ENCODE measurements at regions not wholly inside any gene's neighbourhood (a gene's known extent, or its start where the extent isn't known, plus 50 kb on each side); places are given as distances from the start of the nearest gene placed in this dataset.
A peak's percentile ranks its signal among the peaks of the same experiment; 100 is the strongest.

DNA sequence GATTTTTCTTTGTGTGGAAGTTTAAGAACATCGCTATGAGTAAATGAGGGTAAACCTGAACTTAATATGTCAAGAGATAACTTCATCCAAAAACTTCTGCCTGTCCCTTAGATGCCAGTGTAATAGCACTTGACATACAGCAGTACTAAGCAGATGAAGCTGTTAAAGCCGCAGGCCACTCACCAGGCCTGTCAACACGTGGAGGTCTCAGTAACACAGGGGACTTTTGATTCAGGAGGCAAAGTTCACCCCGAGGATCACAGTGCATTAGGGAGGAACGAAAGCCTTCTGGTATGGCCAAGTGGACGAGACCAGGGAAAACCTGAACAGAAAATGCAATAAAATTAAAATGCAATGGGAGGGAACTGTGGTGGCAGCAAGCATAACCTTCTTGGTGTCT, 235.7 kb downstream of the CHD9NB start:
- no peak overlapping the region for H3K4me3 Mint-ChIP-seq
- H3K4me1 ChIP-seq (ENCODE audit: control insufficient read depth, insufficient read depth, low read length, poor library complexity, severe bottlenecking), result no peaks in the 10 kb centered on the region
- H3K27me3 ChIP-seq (ENCODE audit: control insufficient read depth, insufficient read depth, low read length), result no peaks in the 10 kb centered on the region
- H3K9me3 Mint-ChIP-seq, result peaks cover 0 to 4% (median 3%) of the 10 kb centered on the region in 7 donors
- H3K36me3 ChIP-seq (ENCODE audit: control insufficient read depth, insufficient read depth, low read length), result no peaks in the 10 kb centered on the region
- H3K36me3 Mint-ChIP-seq, result no peaks in the 10 kb centered on the region
- no peak overlapping the region for H3K27ac Mint-ChIP-seq
- no peak overlapping the region for H3K4me3 ChIP-seq (ENCODE audit: low read depth, low read length)
- ATAC-seq (ENCODE audit: low read depth in 2 of 2) (no peak), DNase-seq (no peak)
- H3K9me3 ChIP-seq (ENCODE audit: control insufficient read depth in 2 of 2, low read length in 2 of 2), result no peaks in the 10 kb centered on the region
- no peaks in the 10 kb centered on the region for H3K4me1 Mint-ChIP-seq
- H3K27me3 Mint-ChIP-seq, result peaks cover 4% of the 10 kb centered on the region
- no peak overlapping the region for H3K27ac ChIP-seq (ENCODE audit: insufficient read depth, low read length, poor library complexity, severe bottlenecking)

DNA sequence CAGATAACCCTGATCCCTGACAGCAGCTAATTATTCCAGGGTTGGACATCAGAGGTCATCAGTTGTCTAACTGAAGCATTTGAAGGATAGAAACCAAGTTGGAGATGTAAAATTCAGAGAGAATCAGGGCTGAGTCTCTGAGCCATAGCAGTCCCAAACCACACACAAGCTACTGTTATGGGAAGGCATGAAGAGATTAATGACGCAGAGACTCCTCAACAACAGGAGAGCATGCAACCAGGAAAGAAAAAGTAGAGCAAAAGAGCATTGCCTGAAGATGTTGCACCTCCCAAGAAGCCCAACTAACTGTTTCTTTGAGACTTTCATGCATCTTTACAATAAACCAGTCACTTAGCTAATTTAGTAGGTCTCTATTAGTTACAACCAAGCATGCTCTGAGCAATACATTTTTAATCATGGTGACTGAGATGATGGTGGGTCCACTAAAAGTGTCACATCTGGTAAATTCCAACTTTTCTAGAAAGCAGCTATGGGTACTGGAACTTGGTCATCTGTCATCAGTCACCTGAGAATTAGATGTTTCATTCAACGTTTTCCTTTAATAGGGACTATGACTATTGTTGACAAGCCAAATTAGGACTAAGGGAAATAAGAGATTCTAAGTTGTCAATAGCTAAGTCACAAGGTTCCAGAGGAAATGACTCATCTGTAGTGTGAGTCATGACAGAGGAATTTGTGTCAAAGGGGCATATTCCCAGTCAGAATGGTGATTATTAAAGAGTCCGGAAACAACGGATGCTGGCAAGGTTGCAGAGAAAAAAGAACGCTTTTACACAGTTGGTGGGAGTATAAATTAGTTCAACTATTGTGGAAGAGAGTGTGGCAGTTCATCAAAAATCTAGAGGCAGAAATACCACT, 239.8 kb downstream of the CHD9NB start:
- no peak overlapping the region for H3K27ac Mint-ChIP-seq
- H3K4me1 Mint-ChIP-seq, result no peaks in the 10 kb centered on the region
- no peaks in the 10 kb centered on the region for H3K36me3 Mint-ChIP-seq
- DNase-seq (no peak), ATAC-seq (ENCODE audit: low read depth in 2 of 2) (no peak)
- no peak overlapping the region for H3K4me3 ChIP-seq (ENCODE audit: low read depth, low read length)
- H3K9me3 Mint-ChIP-seq, result peaks cover 0 to 9% (median 3%) of the 10 kb centered on the region in 7 donors
- no peaks in the 10 kb centered on the region for H3K27me3 ChIP-seq (ENCODE audit: control insufficient read depth, insufficient read depth, low read length)
- no peak overlapping the region for H3K4me3 Mint-ChIP-seq
- no peak overlapping the region for H3K27ac ChIP-seq (ENCODE audit: insufficient read depth, low read length, poor library complexity, severe bottlenecking)
- no peaks in the 10 kb centered on the region for H3K36me3 ChIP-seq (ENCODE audit: control insufficient read depth, insufficient read depth, low read length)
- H3K4me1 ChIP-seq (ENCODE audit: control insufficient read depth, insufficient read depth, low read length, poor library complexity, severe bottlenecking), result no peaks in the 10 kb centered on the region
- no peaks in the 10 kb centered on the region for H3K9me3 ChIP-seq (ENCODE audit: control insufficient read depth in 2 of 2, low read length in 2 of 2)
- no peaks in the 10 kb centered on the region for H3K27me3 Mint-ChIP-seq

GRCh38 chr16:52805559-52806168, 247.0 kb downstream of the CHD9NB start:
- H3K9me3 ChIP-seq (ENCODE audit: control insufficient read depth in 2 of 2, low read length in 2 of 2), result no peaks in the 10 kb centered on the region
- no peaks in the 10 kb centered on the region for H3K36me3 ChIP-seq (ENCODE audit: control insufficient read depth, insufficient read depth, low read length)
- H3K27me3 Mint-ChIP-seq, result no peaks in the 10 kb centered on the region
- no peak for DNase-seq
- no peak overlapping the region for H3K27ac Mint-ChIP-seq
- no peaks in the 10 kb centered on the region for H3K4me1 ChIP-seq (ENCODE audit: control insufficient read depth, insufficient read depth, low read length, poor library complexity, severe bottlenecking)
- ATAC-seq (ENCODE audit: low read depth in 2 of 2), result no peak
- H3K4me3 ChIP-seq (ENCODE audit: low read depth, low read length), result no peak overlapping the region
- peaks cover 0 to 9% (median 3%) of the 10 kb centered on the region in 7 donors for H3K9me3 Mint-ChIP-seq
- no peaks in the 10 kb centered on the region for H3K27me3 ChIP-seq (ENCODE audit: control insufficient read depth, insufficient read depth, low read length)
- H3K4me1 Mint-ChIP-seq, result no peaks in the 10 kb centered on the region
- H3K27ac ChIP-seq (ENCODE audit: insufficient read depth, low read length, poor library complexity, severe bottlenecking), result no peak overlapping the region
- no peaks in the 10 kb centered on the region for H3K36me3 Mint-ChIP-seq
- H3K4me3 Mint-ChIP-seq, result no peak overlapping the region

GRCh38 chr16:52800432-52800831, 252.3 kb downstream of the CHD9NB start:
- peaks cover 0 to 7% (median 4%) of the 10 kb centered on the region in 7 donors for H3K9me3 Mint-ChIP-seq
- no peaks in the 10 kb centered on the region for H3K4me1 Mint-ChIP-seq
- no peak for DNase-seq
- no peak for ATAC-seq (ENCODE audit: low read depth in 2 of 2)
- H3K36me3 Mint-ChIP-seq, result no peaks in the 10 kb centered on the region
- H3K4me1 ChIP-seq (ENCODE audit: control insufficient read depth, insufficient read depth, low read length, poor library complexity, severe bottlenecking), result no peaks in the 10 kb centered on the region
- H3K27ac Mint-ChIP-seq, result peak overlapping the region in 1 of 3 donors; percentile 2
- H3K27me3 ChIP-seq (ENCODE audit: control insufficient read depth, insufficient read depth, low read length), result no peaks in the 10 kb centered on the region
- no peak overlapping the region for H3K4me3 Mint-ChIP-seq
- H3K36me3 ChIP-seq (ENCODE audit: control insufficient read depth, insufficient read depth, low read length), result no peaks in the 10 kb centered on the region
- H3K4me3 ChIP-seq (ENCODE audit: low read depth, low read length), result no peak overlapping the region
- H3K9me3 ChIP-seq (ENCODE audit: control insufficient read depth in 2 of 2, low read length in 2 of 2), result no peaks in the 10 kb centered on the region
- no peaks in the 10 kb centered on the region for H3K27me3 Mint-ChIP-seq
- H3K27ac ChIP-seq (ENCODE audit: insufficient read depth, low read length, poor library complexity, severe bottlenecking), result no peak overlapping the region

GRCh38 chr16:52799149-52799548, 252.2 kb upstream of the TOX3 start:
- Histone ChIP-seq H3K4me1 (ENCODE audit: control insufficient read depth, insufficient read depth, low read length, poor library complexity, severe bottlenecking) (no peaks in the 10 kb centered on the region), H3K27me3 (ENCODE audit: control insufficient read depth, insufficient read depth, low read length) (no peaks in the 10 kb centered on the region), H3K9me3 (ENCODE audit: control insufficient read depth in 2 of 2, low read length in 2 of 2) (no peaks in the 10 kb centered on the region), H3K4me3 (ENCODE audit: low read depth, low read length) (no peak overlapping the region), H3K27ac (ENCODE audit: insufficient read depth, low read length, poor library complexity, severe bottlenecking) (no peak overlapping the region), H3K36me3 (ENCODE audit: control insufficient read depth, insufficient read depth, low read length) (no peaks in the 10 kb centered on the region)
- Mint-ChIP-seq H3K4me1 (no peaks in the 10 kb centered on the region), H3K9me3 (peaks cover 0 to 5% (median 2%) of the 10 kb centered on the region in 7 donors), H3K27me3 (no peaks in the 10 kb centered on the region), H3K36me3 (no peaks in the 10 kb centered on the region), H3K27ac (no peak overlapping the region), H3K4me3 (no peak overlapping the region)
- ATAC-seq (ENCODE audit: low read depth in 2 of 2), result no peak
- DNase-seq, result no peak

DNA sequence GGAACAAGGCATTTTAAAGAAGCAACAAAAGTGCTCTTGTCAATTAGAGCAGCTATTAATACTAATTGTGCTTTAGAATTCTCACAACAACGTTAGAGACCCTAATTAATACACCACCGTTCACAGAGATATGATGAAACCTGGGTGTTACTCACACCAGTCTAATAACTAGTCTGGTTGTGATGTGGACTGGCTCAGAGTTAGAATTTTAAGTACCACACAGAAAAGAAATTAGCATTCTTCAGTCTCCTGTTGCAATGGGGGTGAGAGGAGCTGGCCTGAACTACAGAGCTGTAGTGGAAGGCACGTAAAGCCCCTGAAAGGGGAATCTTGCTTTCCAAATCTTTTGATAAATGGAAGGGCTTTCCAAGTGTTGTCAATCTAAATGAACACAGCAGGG, 240.8 kb upstream of the TOX3 start:
- Histone ChIP-seq H3K36me3 (ENCODE audit: control insufficient read depth, insufficient read depth, low read length) (no peaks in the 10 kb centered on the region), H3K27me3 (ENCODE audit: control insufficient read depth, insufficient read depth, low read length) (no peaks in the 10 kb centered on the region), H3K4me1 (ENCODE audit: control insufficient read depth, insufficient read depth, low read length, poor library complexity, severe bottlenecking) (no peaks in the 10 kb centered on the region), H3K27ac (ENCODE audit: insufficient read depth, low read length, poor library complexity, severe bottlenecking) (no peak overlapping the region), H3K9me3 (ENCODE audit: control insufficient read depth in 2 of 2, low read length in 2 of 2) (no peaks in the 10 kb centered on the region), H3K4me3 (ENCODE audit: low read depth, low read length) (no peak overlapping the region)
- Mint-ChIP-seq H3K4me3 (no peak overlapping the region), H3K27ac (no peak overlapping the region), H3K27me3 (no peaks in the 10 kb centered on the region), H3K36me3 (no peaks in the 10 kb centered on the region), H3K9me3 (peaks cover 0 to 3% (median 0%) of the 10 kb centered on the region in 7 donors), H3K4me1 (no peaks in the 10 kb centered on the region)
- DNase-seq (no peak), ATAC-seq (ENCODE audit: low read depth in 2 of 2) (no peak)

- Histone ChIP-seq H3K36me3 (ENCODE audit: control insufficient read depth, insufficient read depth, low read length) (no peaks in the 10 kb centered on the region), H3K27ac (ENCODE audit: insufficient read depth, low read length, poor library complexity, severe bottlenecking) (no peak overlapping the region), H3K4me3 (ENCODE audit: low read depth, low read length) (no peak overlapping the region), H3K9me3 (ENCODE audit: control insufficient read depth in 2 of 2, low read length in 2 of 2) (no peaks in the 10 kb centered on the region), H3K4me1 (ENCODE audit: control insufficient read depth, insufficient read depth, low read length, poor library complexity, severe bottlenecking) (no peaks in the 10 kb centered on the region), H3K27me3 (ENCODE audit: control insufficient read depth, insufficient read depth, low read length) (no peaks in the 10 kb centered on the region)
- Mint-ChIP-seq H3K4me3 (no peak overlapping the region), H3K4me1 (no peaks in the 10 kb centered on the region), H3K27ac (no peak overlapping the region), H3K36me3 (no peaks in the 10 kb centered on the region), H3K27me3 (no peaks in the 10 kb centered on the region), H3K9me3 (peaks cover 0 to 9% (median 0%) of the 10 kb centered on the region in 7 donors)
- no peak for DNase-seq
- no peak for ATAC-seq (ENCODE audit: low read depth in 2 of 2)
Measured at GRCh38 chr16:52786091-52786490, 239.1 kb upstream of the TOX3 start.

DNA sequence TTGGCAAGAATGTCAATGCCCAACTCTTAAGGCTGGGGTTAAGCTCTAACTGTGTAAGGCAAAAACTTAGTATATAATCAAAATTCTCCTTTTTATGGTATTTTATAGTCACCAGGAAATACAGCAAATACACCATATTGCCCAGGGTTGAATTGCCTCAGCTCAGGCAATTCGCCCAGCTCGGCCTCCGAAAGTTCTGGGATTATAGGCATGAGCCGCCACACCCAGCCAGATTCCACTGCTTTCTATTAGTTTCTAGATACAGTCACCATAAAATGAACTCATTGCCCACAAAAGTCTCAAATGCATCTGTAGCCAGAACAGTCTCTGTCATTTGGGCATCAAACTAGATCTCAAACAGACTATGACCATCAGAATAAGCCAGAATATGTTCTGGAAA, 238.7 kb upstream of the TOX3 start:
- Mint-ChIP-seq H3K4me1 (no peaks in the 10 kb centered on the region), H3K9me3 (peaks cover 0 to 9% (median 0%) of the 10 kb centered on the region in 7 donors), H3K27me3 (no peaks in the 10 kb centered on the region), H3K36me3 (no peaks in the 10 kb centered on the region), H3K4me3 (no peak overlapping the region), H3K27ac (no peak overlapping the region)
- Histone ChIP-seq H3K36me3 (ENCODE audit: control insufficient read depth, insufficient read depth, low read length) (no peaks in the 10 kb centered on the region), H3K27ac (ENCODE audit: insufficient read depth, low read length, poor library complexity, severe bottlenecking) (no peak overlapping the region), H3K4me3 (ENCODE audit: low read depth, low read length) (no peak overlapping the region), H3K9me3 (ENCODE audit: control insufficient read depth in 2 of 2, low read length in 2 of 2) (no peaks in the 10 kb centered on the region), H3K4me1 (ENCODE audit: control insufficient read depth, insufficient read depth, low read length, poor library complexity, severe bottlenecking) (no peaks in the 10 kb centered on the region), H3K27me3 (ENCODE audit: control insufficient read depth, insufficient read depth, low read length) (no peaks in the 10 kb centered on the region)
- no peak for DNase-seq
- no peak for ATAC-seq (ENCODE audit: low read depth in 2 of 2)

Measured in CD4-positive, CD25-positive, alpha-beta regulatory T cell (primary cell).